ENCODE measurements at regions not wholly inside any gene's neighbourhood (a gene's known extent, or its start where the extent isn't known, plus 50 kb on each side); places are given as distances from the start of the nearest gene placed in this dataset.

DNA sequence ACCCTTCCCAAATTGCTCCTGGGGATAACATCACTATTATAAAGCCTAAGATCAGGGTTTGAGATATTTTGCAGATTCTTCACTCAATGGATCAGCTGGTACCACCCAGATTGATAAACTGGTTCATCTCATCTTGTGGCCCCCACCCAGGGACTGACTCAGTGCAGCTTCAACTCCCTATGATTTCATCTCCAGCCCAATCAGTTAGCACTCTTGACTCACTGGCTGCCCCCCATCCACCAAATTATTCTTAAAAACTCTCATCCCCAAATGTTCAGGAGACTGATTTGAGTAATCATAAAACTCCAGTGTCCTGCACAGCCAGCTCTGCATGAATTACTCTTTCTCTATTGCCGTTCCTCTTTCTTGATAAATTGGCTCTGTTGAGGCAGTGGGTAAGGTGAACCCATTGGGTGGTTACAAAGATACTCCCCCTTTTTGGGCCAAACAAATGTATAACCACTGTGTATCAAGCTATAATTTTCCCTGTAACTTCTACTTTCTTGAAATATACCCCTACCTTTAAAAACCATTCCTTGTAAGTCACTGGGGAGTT is 263.3 kb upstream of the IL12B start:
- no peak for TF ChIP-seq CTCF (IDR thresholded peaks at IDR 0.05)
- no peak for TF ChIP-seq POLR2A (IDR thresholded peaks at IDR 0.05)
